Astrocyte (in vitro differentiated cells and primary cell): ENCODE measurements at regions not wholly inside any gene's neighbourhood (a gene's known extent, or its start where the extent isn't known, plus 50 kb on each side); places are given as distances from the start of the nearest gene placed in this dataset.

ENCODE experiments used
- DNase-seq: peaks from one replicate; pipeline ENCODE4 v3.0.0-alpha.2; 2010; ENCODE audit warnings: low read depth
- FAIRE-seq: peaks from 2 replicates; lab custom pipeline; 2011; peaks lifted over from hg19 to GRCh38; lab: Jason Lieb, UNC
- H2AFZ ChIP-seq: 2 replicates; pipeline ENCODE4 v1.6.0; 2012; ENCODE audit warnings: low read depth, low read length, inconsistent platforms
- H3K27ac ChIP-seq: 2 replicates; pipeline ENCODE4 v1.5.1; 2011; ENCODE audit warnings: low read depth, low read length, inconsistent platforms
- H3K27me3 ChIP-seq: 2 replicates; pipeline ENCODE4 v1.6.0; 2011; ENCODE audit warnings: low read length, inconsistent platforms; ENCODE audit not compliant: insufficient read depth
- H3K36me3 ChIP-seq: 2 replicates; pipeline ENCODE4 v1.5.1; 2011; ENCODE audit warnings: low read length, inconsistent platforms; ENCODE audit not compliant: insufficient read depth
- H3K4me1 ChIP-seq: 2 replicates; pipeline ENCODE4 v1.5.1; 2011; ENCODE audit warnings: low read length, inconsistent platforms; ENCODE audit not compliant: insufficient read depth
- H3K4me2 ChIP-seq: 2 replicates; pipeline ENCODE4 v1.6.0; 2012; ENCODE audit warnings: low read length, inconsistent platforms
- H3K4me3 ChIP-seq: 2 replicates; pipeline ENCODE4 v1.5.1; 2011; ENCODE audit warnings: low read depth, mild to moderate bottlenecking, low read length, inconsistent platforms; ENCODE audit not compliant: insufficient read depth
- H3K79me2 ChIP-seq: 2 replicates; pipeline ENCODE4 v1.6.0; 2012; ENCODE audit warnings: mild to moderate bottlenecking, low read length, inconsistent platforms; ENCODE audit not compliant: insufficient read depth
- H3K9ac ChIP-seq: 2 replicates; pipeline ENCODE4 v1.6.0; 2012; ENCODE audit warnings: mild to moderate bottlenecking, low read length, inconsistent platforms
- H3K9me3 ChIP-seq: 2 replicates; pipeline ENCODE4 v1.5.1; 2012; ENCODE audit warnings: low read depth, mild to moderate bottlenecking, low read length, inconsistent platforms; ENCODE audit not compliant: insufficient read depth
- H4K20me1 ChIP-seq: 2 replicates; pipeline ENCODE4 v1.6.0; 2012; ENCODE audit warnings: low read length, inconsistent platforms; ENCODE audit not compliant: insufficient read depth
- H3K27ac Mint-ChIP-seq: one replicate; pipeline ENCODE4 v1.8.0; 2021; ENCODE audit warnings: mild to moderate bottlenecking, mixed read lengths; ENCODE audit not compliant: unreplicated experiment
- H3K27me3 Mint-ChIP-seq: one replicate; pipeline ENCODE4 v1.8.0; 2021; ENCODE audit warnings: low read depth, mixed read lengths; ENCODE audit not compliant: unreplicated experiment
- H3K36me3 Mint-ChIP-seq: one replicate; pipeline ENCODE4 v1.8.0; 2021; ENCODE audit warnings: low read depth, mixed read lengths; ENCODE audit not compliant: unreplicated experiment
- H3K4me1 Mint-ChIP-seq: one replicate; pipeline ENCODE4 v1.8.0; 2021; ENCODE audit warnings: low read depth, mixed read lengths; ENCODE audit not compliant: unreplicated experiment
- H3K4me3 Mint-ChIP-seq: one replicate; pipeline ENCODE4 v1.8.0; 2021; ENCODE audit warnings: mild to moderate bottlenecking, moderate library complexity, mixed read lengths; ENCODE audit not compliant: unreplicated experiment
- H3K9me3 Mint-ChIP-seq: one replicate; pipeline ENCODE4 v1.8.0; 2021; ENCODE audit warnings: mild to moderate bottlenecking, mixed read lengths; ENCODE audit not compliant: unreplicated experiment
- EZH2 ChIP-seq: IDR thresholded peaks from 2 replicates; pipeline ENCODE4 v1.6.1; 2012; ENCODE audit warnings: mild to moderate bottlenecking, low read length, inconsistent platforms; ENCODE audit not compliant: insufficient read depth
- TF ChIP-seq, protein P1 (sequence below): IDR thresholded peaks from 2 replicates; pipeline ENCODE4 v1.5.1; 2011; ENCODE audit warnings: low read depth, mild to moderate bottlenecking, inconsistent platforms, low read length, moderate library complexity; ENCODE audit not compliant: insufficient read depth

DNA sequence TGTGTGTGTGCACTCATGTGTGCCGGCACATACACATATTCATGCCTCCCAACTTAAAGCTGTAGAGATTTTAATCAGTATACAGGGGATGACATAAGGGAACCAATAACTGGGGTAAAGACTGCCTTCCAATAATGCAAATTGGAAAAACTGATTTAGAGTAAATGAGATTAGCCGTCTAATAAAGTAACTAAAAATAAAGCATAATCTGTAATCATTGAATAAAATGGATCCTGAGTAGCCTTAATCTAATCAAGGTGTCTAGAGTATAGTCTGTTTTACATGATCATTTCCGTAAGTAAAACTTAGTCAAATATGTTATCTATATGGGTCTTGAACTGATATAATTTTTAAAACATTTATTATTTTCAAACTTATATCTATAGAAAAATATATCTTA, 925.8 kb downstream of the FSTL5 start:
- Histone ChIP-seq H3K36me3 (no peaks in the 10 kb centered on the region), H3K4me3 (no peak overlapping the region), H3K27ac (no peak overlapping the region), H3K9ac (no peak overlapping the region), H3K79me2 (no peaks in the 10 kb centered on the region), H2AFZ (no peak overlapping the region), H3K9me3 (no peaks in the 10 kb centered on the region), H4K20me1 (no peaks in the 10 kb centered on the region), H3K4me1 (no peaks in the 10 kb centered on the region), H3K4me2 (no peak overlapping the region), H3K27me3 (no peaks in the 10 kb centered on the region)
- DNase-seq = no peak
- Mint-ChIP-seq H3K4me3 (no peak overlapping the region), H3K4me1 (no peaks in the 10 kb centered on the region), H3K27me3 (no peaks in the 10 kb centered on the region), H3K36me3 (no peaks in the 10 kb centered on the region), H3K9me3 (no peaks in the 10 kb centered on the region), H3K27ac (no peak overlapping the region)
- no peak for FAIRE-seq
- TF ChIP-seq, protein P1, sequence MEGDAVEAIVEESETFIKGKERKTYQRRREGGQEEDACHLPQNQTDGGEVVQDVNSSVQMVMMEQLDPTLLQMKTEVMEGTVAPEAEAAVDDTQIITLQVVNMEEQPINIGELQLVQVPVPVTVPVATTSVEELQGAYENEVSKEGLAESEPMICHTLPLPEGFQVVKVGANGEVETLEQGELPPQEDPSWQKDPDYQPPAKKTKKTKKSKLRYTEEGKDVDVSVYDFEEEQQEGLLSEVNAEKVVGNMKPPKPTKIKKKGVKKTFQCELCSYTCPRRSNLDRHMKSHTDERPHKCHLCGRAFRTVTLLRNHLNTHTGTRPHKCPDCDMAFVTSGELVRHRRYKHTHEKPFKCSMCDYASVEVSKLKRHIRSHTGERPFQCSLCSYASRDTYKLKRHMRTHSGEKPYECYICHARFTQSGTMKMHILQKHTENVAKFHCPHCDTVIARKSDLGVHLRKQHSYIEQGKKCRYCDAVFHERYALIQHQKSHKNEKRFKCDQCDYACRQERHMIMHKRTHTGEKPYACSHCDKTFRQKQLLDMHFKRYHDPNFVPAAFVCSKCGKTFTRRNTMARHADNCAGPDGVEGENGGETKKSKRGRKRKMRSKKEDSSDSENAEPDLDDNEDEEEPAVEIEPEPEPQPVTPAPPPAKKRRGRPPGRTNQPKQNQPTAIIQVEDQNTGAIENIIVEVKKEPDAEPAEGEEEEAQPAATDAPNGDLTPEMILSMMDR = no peak
- no peak for TF ChIP-seq EZH2

DNA sequence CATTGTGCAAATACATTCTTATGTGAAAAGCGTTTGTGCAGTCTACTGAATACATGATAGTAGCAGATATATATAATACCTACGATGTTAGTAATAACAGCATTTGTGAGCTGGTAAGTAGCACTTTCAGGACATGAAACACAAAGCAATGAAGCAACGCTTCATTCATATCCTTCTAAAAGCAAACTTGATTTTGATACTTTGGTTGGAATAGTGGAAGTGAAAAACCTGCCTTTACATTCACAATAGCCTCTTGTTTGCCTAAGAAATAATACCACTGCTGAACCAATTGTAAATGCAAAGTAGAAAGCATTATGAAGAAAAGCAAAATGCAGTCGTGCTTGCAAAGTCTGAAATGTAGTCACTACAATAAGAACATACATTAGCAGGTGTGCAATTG, 926.3 kb downstream of the FSTL5 start:
- Histone ChIP-seq H3K9ac (no peak overlapping the region), H4K20me1 (no peaks in the 10 kb centered on the region), H3K4me1 (no peaks in the 10 kb centered on the region), H3K79me2 (no peaks in the 10 kb centered on the region), H3K27ac (no peak overlapping the region), H2AFZ (no peak overlapping the region), H3K9me3 (no peaks in the 10 kb centered on the region), H3K4me2 (no peak overlapping the region), H3K36me3 (no peaks in the 10 kb centered on the region), H3K27me3 (no peaks in the 10 kb centered on the region), H3K4me3 (no peak overlapping the region)
- DNase-seq (no peak), FAIRE-seq (no peak)
- no peaks in the 10 kb centered on the region for H3K9me3 Mint-ChIP-seq
- H3K27me3 Mint-ChIP-seq = no peaks in the 10 kb centered on the region
- no peak overlapping the region for H3K27ac Mint-ChIP-seq
- TF ChIP-seq, protein P1 = no peak
- no peak for TF ChIP-seq EZH2
- no peak overlapping the region for H3K4me3 Mint-ChIP-seq
- no peaks in the 10 kb centered on the region for H3K4me1 Mint-ChIP-seq
- H3K36me3 Mint-ChIP-seq = no peaks in the 10 kb centered on the region

DNA sequence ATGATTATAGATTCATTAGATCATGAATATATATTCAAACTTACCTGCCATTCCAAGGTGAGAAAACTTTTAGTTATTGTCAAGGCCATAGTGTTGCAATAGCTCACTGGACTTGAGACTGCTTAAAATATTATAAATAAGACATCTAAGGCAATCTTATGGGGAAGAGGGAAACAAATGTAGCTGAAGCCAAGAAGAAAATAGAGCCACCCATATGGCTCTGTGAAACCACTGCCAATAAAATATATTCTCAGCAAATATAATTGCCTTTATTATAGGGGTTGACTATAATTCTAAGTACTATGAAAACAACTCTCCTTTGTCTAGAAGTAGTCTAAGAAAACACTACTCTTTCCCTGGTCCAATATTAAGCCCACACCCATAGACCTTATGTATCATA, 938.5 kb downstream of the FSTL5 start:
- Mint-ChIP-seq H3K27ac (no peak overlapping the region), H3K27me3 (no peaks in the 10 kb centered on the region), H3K4me1 (no peaks in the 10 kb centered on the region), H3K36me3 (no peaks in the 10 kb centered on the region), H3K9me3 (peaks cover 14% of the 10 kb centered on the region), H3K4me3 (no peak overlapping the region)
- TF ChIP-seq EZH2 = no peak
- TF ChIP-seq, protein P1 = no peak
- H3K9ac ChIP-seq = no peak overlapping the region
- H4K20me1 ChIP-seq = no peaks in the 10 kb centered on the region
- H3K27me3 ChIP-seq = no peaks in the 10 kb centered on the region
- H3K36me3 ChIP-seq = no peaks in the 10 kb centered on the region
- H3K27ac ChIP-seq = no peak overlapping the region
- peaks cover 2% of the 10 kb centered on the region for H3K9me3 ChIP-seq
- no peak for FAIRE-seq
- H3K79me2 ChIP-seq = no peaks in the 10 kb centered on the region
- H2AFZ ChIP-seq = no peak overlapping the region
- H3K4me2 ChIP-seq = no peak overlapping the region
- no peak overlapping the region for H3K4me3 ChIP-seq
- no peaks in the 10 kb centered on the region for H3K4me1 ChIP-seq
- DNase-seq = no peak
